Immature natural killer cell (primary cell): ENCODE measurements at regions not wholly inside any gene's neighbourhood (a gene's known extent, or its start where the extent isn't known, plus 50 kb on each side); places are given as distances from the start of the nearest gene placed in this dataset.
A peak's percentile ranks its signal among the peaks of the same experiment; 100 is the strongest.
"Not testable (repeated sequence)": the region's sequence is repeated elsewhere in the genome, so short reads cannot be mapped to it uniquely, and the experiment has no call there.

Experiments
- DNase-seq, 3 donors: peaks; one replicate each; pipeline ENCODE4 v3.0.0; 2022; ENCODE audit warnings: mixed read lengths in 1 of 3
- H3K27ac Mint-ChIP-seq, 6 donors: one replicate each; pipeline ENCODE4 v1.8.0; 2020; ENCODE audit warnings: mixed read lengths in 6 of 6, mild to moderate bottlenecking in 5 of 6, inconsistent platforms in 4 of 6, moderate library complexity in 3 of 6
- H3K27me3 Mint-ChIP-seq, 3 donors: one replicate each; pipeline ENCODE4 v1.8.0; 2020 to 2021; ENCODE audit warnings: low read depth in 3 of 3, mild to moderate bottlenecking in 3 of 3, mixed read lengths in 3 of 3, moderate library complexity in 3 of 3, inconsistent platforms in 1 of 3
- H3K36me3 Mint-ChIP-seq, 3 donors: one replicate each; pipeline ENCODE4 v1.8.0; 2020; ENCODE audit warnings: mixed read lengths in 3 of 3, inconsistent platforms in 2 of 3, mild to moderate bottlenecking in 2 of 3
- H3K4me1 Mint-ChIP-seq, 2 donors: one replicate each; pipeline ENCODE4 v1.8.0; 2020; ENCODE audit warnings: inconsistent platforms in 2 of 2, mild to moderate bottlenecking in 2 of 2, mixed read lengths in 2 of 2, moderate library complexity in 1 of 2
- H3K4me3 Mint-ChIP-seq, 5 donors: one replicate each; pipeline ENCODE4 v1.8.0; 2020; ENCODE audit warnings: mild to moderate bottlenecking in 5 of 5, mixed read lengths in 5 of 5, inconsistent platforms in 3 of 5, moderate library complexity in 3 of 5
- H3K9me3 Mint-ChIP-seq, 6 donors: one replicate each; pipeline ENCODE4 v1.8.0; 2020; ENCODE audit warnings: mild to moderate bottlenecking in 6 of 6, mixed read lengths in 6 of 6, inconsistent platforms in 4 of 6, moderate library complexity in 3 of 6

DNA sequence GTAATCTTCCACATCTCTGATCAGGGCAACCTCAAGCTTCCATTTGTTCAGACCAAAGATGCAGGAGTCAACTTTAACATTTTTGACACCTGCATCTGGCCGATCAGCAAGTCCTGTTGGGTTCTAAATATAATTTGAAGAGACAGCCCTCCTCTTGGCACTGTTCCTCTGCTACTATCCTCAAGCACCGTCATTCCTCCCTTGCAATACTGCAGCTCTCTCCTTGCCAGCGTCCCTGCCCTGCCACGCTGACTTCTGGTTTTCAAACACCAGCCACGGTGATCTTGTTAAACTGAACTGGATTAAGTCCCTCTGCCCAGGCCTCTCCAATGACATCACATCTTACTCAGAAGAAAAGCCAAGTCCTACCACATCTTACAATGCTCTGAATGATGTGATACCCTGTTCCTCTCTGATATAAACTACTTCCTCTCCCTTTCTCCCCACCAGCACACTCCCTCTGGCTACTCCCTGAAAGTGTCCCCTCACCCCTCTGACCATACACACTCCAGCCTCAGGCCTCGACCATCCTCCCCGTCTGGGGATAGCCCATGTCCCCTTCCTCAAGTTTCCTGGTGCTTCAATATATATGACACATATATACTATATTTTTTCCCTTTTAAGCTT is 310.8 kb upstream of the CHRNA7 start:
- H3K9me3 Mint-ChIP-seq, H3K36me3 Mint-ChIP-seq: not testable (repeated sequence)

DNA sequence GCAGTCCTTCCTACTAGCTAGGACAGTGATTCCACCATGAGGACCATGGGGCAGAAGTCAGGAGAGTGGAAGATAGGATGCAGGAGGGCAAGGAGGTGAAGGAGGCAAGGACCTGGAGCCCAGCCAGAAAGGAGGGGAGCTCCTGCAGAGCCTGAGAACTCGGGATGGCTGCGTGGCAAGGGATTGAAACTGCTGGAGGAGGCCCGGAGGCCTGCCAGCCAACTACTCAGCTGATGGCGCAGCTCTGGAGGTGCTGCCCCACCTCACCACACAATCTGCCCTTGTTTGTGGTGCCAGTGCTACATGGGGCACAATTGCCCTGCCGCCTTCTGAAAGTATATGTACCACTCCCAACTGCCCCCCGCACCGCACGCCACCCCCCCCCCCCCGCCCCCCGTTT is 307.3 kb upstream of the CHRNA7 start:
- H3K36me3 Mint-ChIP-seq, DNase-seq, H3K27ac Mint-ChIP-seq, H3K9me3 Mint-ChIP-seq, H3K4me3 Mint-ChIP-seq, H3K4me1 Mint-ChIP-seq: not testable (repeated sequence)
- peaks cover 0 to 12% (median 0%) of the 10 kb centered on the region in 3 donors for H3K27me3 Mint-ChIP-seq

More for the DNA sequence above, 310.8 kb upstream of the CHRNA7 start:
- not testable (repeated sequence) for H3K4me1 Mint-ChIP-seq, H3K27ac Mint-ChIP-seq, H3K27me3 Mint-ChIP-seq, DNase-seq, H3K4me3 Mint-ChIP-seq

DNA sequence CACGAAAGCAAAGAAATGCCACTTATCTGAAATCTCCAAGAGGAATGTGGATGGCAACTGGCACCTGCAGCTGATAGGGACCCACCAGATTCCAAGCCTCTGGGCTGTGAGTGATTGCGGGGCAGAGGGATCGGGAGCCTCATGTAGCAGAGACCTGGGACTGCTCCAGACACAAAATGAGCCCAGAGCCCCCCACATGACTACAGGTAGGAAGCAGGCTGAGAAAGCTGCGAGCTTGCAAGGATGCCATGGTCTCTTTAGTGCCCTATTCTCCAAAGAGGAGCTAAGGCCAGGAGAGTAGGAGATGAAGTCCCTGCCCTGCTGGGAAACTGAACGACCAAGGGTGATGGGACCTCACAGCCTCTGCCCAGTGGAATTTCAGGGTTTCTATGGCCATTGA is 305.4 kb upstream of the CHRNA7 start:
- not testable (repeated sequence) for H3K4me1 Mint-ChIP-seq, H3K27ac Mint-ChIP-seq, DNase-seq, H3K36me3 Mint-ChIP-seq, H3K4me3 Mint-ChIP-seq, H3K9me3 Mint-ChIP-seq
- H3K27me3 Mint-ChIP-seq, result peaks cover 0 to 12% (median 6%) of the 10 kb centered on the region in 3 donors

DNA sequence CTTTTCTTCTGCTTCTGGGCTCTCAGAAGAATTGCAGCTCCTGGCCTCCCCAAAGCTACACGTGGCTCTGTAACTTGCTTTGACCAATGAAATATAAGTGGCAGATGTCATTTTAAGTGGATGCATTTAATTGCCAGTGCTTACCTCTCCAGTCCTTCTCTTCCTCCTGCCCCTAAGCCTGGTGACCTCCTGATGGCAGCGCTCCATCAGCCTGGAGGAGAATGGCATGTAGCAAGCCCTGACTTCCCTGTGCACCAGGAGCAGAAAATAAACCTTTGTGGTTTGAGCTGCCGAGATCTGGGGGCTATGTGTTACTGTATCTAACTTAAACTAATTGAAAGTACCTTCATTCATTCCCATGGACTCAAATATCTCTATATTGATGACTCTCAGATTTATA is 304.7 kb upstream of the CHRNA7 start:
- H3K4me3 Mint-ChIP-seq, H3K36me3 Mint-ChIP-seq, H3K27ac Mint-ChIP-seq, DNase-seq, H3K4me1 Mint-ChIP-seq, H3K9me3 Mint-ChIP-seq: not testable (repeated sequence)
- peaks cover 0 to 12% (median 7%) of the 10 kb centered on the region in 3 donors for H3K27me3 Mint-ChIP-seq

DNA sequence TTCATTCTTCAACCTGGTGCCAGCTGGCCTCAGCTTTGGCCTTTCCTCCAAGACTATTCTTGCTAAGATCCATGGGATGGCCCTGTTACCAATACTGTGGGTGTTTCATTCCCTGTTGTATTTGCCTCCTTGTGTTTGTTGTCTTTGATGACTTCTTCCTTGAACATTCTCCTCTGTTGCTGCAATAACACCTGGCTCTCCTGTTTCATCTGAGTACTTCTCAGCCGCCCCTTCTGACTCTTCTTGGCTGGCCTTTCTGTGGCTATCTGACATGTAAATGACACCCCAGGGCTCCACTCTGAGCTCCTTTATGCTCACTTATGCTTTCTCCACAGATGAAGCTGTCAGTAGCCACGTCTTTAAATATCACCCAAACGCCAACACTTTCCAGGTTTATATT is 302.7 kb upstream of the CHRNA7 start:
- no peak for DNase-seq
- H3K27me3 Mint-ChIP-seq, result peaks cover 0 to 14% (median 7%) of the 10 kb centered on the region in 3 donors
- no peaks in the 10 kb centered on the region for H3K36me3 Mint-ChIP-seq
- no peak overlapping the region for H3K4me3 Mint-ChIP-seq
- no peak overlapping the region for H3K27ac Mint-ChIP-seq
- no peaks in the 10 kb centered on the region for H3K4me1 Mint-ChIP-seq
- H3K9me3 Mint-ChIP-seq, result no peaks in the 10 kb centered on the region

DNA sequence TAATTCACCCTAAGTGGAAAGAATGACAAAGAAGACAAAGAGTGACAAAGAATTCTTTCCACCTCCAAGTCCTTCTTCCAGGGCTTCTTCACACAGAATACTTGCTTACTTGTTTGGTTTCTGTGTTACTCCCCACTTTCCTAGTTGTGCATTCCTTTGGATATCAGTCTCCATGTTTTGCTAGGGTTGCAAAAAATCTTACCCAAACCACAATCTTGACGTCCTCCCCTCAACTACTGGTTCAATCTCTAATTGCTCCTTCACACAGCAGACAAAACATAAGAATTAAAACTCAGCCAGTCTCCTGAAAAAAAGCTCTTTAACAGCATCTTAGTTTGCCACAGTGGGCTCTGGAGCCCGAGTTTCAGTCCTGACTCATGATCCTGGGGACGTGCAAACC is 297.6 kb upstream of the CHRNA7 start:
- H3K27me3 Mint-ChIP-seq, result peaks cover 4 to 20% (median 7%) of the 10 kb centered on the region in 3 donors
- DNase-seq, result no peak
- H3K9me3 Mint-ChIP-seq, result peaks cover 0 to 8% (median 2%) of the 10 kb centered on the region in 6 donors
- no peak overlapping the region for H3K4me3 Mint-ChIP-seq
- no peaks in the 10 kb centered on the region for H3K36me3 Mint-ChIP-seq
- H3K27ac Mint-ChIP-seq, result no peak overlapping the region
- no peaks in the 10 kb centered on the region for H3K4me1 Mint-ChIP-seq

DNA sequence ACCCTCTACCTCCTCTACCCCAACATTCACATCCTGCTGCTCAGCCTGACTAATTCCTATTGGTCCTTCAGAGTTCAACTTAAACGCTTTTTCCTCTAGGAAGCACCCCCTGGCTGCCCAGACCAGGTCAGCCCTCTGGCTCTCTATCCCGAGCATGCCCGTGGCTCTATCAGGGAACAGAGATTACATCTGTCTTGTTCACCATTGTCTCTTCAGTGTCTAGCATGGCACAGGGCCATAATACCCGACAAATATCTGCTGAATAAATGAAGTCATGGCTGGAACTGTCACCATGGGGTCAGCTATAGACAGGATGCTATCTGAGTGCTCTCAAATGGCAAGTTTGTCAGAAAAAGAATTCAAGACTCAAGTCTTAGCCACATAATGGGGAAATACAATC is 296.9 kb upstream of the CHRNA7 start:
- Mint-ChIP-seq H3K4me1 (no peaks in the 10 kb centered on the region), H3K9me3 (peaks cover 0 to 8% (median 2%) of the 10 kb centered on the region in 6 donors), H3K27me3 (peaks cover 4 to 24% (median 6%) of the 10 kb centered on the region in 3 donors), H3K36me3 (no peaks in the 10 kb centered on the region), H3K27ac (no peak overlapping the region), H3K4me3 (no peak overlapping the region)
- no peak for DNase-seq

DNA sequence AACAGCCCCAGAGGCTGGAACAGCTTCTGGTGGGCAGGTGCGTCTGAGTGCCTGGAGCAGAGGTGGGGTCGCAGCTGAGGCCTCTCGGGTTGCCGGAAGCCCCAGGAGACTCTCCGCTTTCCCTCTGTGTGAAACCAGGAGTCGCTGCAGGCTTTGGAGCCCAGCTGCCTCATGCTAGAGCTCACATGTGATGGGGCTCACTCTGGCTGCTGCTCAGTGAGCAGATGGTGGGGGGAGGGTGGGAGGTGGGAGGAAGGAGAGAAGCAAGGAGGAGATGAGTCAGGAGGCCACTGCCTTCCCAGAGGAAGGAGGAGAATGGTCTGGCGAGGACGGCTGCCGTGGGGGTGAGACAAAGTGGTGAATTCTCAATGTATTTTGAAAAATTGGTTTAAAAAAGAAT is 290.1 kb upstream of the CHRNA7 start:
- Mint-ChIP-seq H3K4me1 (no peaks in the 10 kb centered on the region), H3K27ac (no peak overlapping the region), H3K27me3 (peaks cover 4 to 11% (median 6%) of the 10 kb centered on the region in 3 donors), H3K36me3 (peaks cover 0 to 11% (median 8%) of the 10 kb centered on the region in 3 donors), H3K4me3 (no peak overlapping the region), H3K9me3 (peaks cover 10 to 32% (median 19%) of the 10 kb centered on the region in 6 donors)
- no peak for DNase-seq

DNA sequence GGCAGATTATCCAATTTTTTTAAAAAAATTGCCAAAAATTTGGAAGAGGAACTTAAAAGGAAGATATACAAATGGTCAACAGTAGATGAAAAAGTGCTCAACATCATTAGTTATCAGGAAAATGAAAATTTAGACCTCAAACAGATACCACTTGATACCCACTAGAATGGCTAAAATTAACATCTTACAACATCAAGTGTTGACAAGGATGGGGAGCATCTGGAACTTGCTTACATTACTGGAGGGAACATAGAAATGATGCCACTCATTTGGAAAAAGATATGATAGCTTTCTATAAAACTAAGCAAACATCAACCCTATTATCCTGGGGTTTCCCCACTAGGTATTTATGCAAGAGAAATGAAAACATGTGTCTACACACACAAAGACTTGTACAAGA is 284.5 kb upstream of the CHRNA7 start:
- Mint-ChIP-seq H3K4me1 (no peaks in the 10 kb centered on the region), H3K4me3 (no peak overlapping the region), H3K9me3 (peaks cover 10 to 22% (median 16%) of the 10 kb centered on the region in 6 donors), H3K27ac (no peak overlapping the region), H3K27me3 (peaks cover 3 to 7% (median 4%) of the 10 kb centered on the region in 3 donors), H3K36me3 (peaks cover 0 to 8% (median 7%) of the 10 kb centered on the region in 3 donors)
- DNase-seq, result no peak

DNA sequence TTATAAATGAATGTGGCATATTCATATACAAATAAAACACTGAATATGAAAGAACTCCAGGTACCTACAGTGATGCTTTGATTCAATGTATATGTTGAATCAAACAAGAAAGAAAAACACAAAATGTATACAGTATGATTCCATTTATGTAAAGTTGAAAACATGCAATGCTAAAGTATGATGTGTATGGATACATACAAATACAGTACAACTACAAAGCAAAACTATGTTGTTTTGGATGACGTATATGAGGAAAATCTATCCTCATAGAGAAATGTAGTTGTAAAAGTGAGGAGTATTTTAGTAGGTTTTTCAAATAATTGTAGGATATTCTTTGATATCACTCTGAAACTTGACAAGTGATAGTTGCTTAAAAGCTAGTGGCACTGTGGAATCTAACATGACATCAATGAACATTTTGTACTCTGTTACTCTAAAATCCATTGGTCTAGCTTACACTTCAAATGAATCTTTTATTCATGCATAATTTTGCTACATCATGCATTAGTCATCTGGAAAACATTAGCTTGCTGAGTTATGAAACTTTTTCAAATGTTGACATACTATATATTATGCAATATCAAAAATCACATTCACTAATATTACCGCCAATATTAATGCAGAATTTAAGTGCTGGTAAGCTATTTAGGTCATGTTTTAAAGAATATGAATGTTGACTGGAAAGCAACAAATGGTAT is 278.1 kb upstream of the CHRNA7 start:
- H3K36me3 Mint-ChIP-seq, result no peaks in the 10 kb centered on the region
- H3K9me3 Mint-ChIP-seq, result peaks cover 0 to 2% (median 0%) of the 10 kb centered on the region in 6 donors
- DNase-seq, result no peak
- H3K27me3 Mint-ChIP-seq, result peaks cover 0 to 12% (median 5%) of the 10 kb centered on the region in 3 donors
- no peaks in the 10 kb centered on the region for H3K4me1 Mint-ChIP-seq
- H3K27ac Mint-ChIP-seq, result no peak overlapping the region
- H3K4me3 Mint-ChIP-seq, result no peak overlapping the region

DNA sequence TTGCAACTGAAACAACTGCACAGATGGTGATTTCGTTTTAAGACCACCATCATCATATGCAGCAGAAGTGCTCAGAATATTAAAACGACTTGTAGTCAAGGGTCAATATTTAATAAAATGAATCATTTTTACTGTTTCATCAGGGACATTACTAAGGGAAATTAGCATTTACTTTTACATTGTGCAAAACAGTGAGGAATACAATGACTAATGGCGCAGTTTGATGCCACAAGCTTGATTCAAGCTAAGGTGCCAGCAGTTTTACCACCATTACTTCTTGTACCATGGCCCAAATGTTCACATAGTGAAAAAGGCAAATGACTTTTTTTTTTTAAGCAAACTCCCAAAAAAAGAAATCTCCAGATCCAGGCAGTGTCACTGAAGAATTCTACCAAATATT is 277.4 kb upstream of the CHRNA7 start:
- no peak overlapping the region for H3K4me3 Mint-ChIP-seq
- no peak for DNase-seq
- H3K27ac Mint-ChIP-seq, result no peak overlapping the region
- no peaks in the 10 kb centered on the region for H3K36me3 Mint-ChIP-seq
- peaks cover 0 to 2% (median 0%) of the 10 kb centered on the region in 6 donors for H3K9me3 Mint-ChIP-seq
- H3K27me3 Mint-ChIP-seq, result peaks cover 0 to 12% (median 5%) of the 10 kb centered on the region in 3 donors
- H3K4me1 Mint-ChIP-seq, result peaks cover 0 to 5% of the 10 kb centered on the region in 2 donors

DNA sequence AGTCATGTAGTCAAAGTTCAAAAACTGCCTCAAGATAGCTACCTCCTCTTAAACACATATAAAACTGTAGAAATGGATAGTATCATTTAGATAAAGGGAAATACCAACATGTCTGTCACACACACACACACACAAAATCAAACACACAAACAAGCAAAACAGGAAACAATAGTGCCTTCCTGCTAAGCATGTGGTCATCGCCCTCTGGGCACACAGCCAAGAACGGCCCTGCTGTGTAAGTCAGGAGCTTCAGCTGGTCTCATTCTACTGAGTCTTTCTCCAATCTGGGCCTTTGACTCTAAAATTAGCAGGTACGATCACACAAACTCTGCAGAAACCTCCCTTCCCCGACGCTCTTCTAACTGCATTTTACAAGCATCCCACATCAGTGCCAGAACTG is 272.2 kb upstream of the CHRNA7 start:
- Mint-ChIP-seq H3K27me3 (peaks cover 7 to 16% (median 7%) of the 10 kb centered on the region in 3 donors), H3K9me3 (peaks cover 0 to 2% (median 0%) of the 10 kb centered on the region in 6 donors), H3K36me3 (no peaks in the 10 kb centered on the region), H3K4me3 (peak overlapping the region in 1 of 5 donors; percentile 0), H3K4me1 (peaks cover 5 to 12% of the 10 kb centered on the region in 2 donors), H3K27ac (no peak overlapping the region)
- peak in 2 of 3 donors; percentile 5 to 16 for DNase-seq

DNA sequence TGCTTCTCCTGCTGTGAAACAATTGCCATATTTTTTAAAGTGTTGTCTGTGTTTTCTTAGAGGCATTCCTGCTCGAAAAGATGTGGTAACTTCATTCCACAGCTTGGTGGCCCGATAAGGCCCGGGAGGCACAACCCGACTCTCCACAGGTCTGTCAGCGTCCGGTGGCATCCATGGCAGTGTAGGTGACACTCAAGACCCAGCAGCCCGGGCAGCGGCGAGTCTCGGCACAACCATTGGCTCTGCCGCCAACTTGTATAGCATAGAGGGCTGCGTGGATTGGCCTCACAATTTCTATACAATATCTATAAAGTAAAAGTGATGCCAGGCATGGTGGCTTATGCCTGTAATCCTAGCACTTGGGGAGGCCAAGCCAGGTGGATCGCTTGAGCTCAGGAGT is 262.3 kb upstream of the CHRNA7 start:
- DNase-seq, result no peak
- H3K9me3 Mint-ChIP-seq, result peaks cover 0 to 1% (median 0%) of the 10 kb centered on the region in 6 donors
- H3K27me3 Mint-ChIP-seq, result peaks cover 2 to 8% (median 6%) of the 10 kb centered on the region in 3 donors
- no peak overlapping the region for H3K4me3 Mint-ChIP-seq
- no peaks in the 10 kb centered on the region for H3K36me3 Mint-ChIP-seq
- H3K4me1 Mint-ChIP-seq, result no peaks in the 10 kb centered on the region
- no peak overlapping the region for H3K27ac Mint-ChIP-seq

DNA sequence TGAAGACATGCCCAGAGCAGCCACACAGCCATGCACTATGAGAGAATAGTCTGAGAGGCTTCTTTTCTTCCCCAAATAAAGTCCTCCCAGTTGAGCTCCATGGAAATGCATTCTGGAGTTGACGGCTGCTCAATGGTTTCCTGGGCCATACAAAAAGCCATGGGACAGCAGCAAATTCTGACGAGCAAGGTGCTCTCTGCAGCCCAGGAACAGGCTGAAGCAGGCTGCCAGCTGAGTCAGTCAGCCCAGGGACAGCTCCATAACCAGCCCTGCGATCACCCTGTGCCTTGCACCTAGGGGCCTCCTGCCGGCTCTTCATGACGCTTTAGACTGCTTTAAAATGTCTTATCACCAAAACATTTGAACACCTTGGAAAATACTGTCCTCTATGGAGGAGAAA is 256.3 kb upstream of the CHRNA7 start:
- Mint-ChIP-seq H3K4me3 (no peak overlapping the region), H3K27ac (no peak overlapping the region), H3K4me1 (no peaks in the 10 kb centered on the region), H3K27me3 (peaks cover 3 to 10% (median 8%) of the 10 kb centered on the region in 3 donors), H3K9me3 (no peaks in the 10 kb centered on the region), H3K36me3 (no peaks in the 10 kb centered on the region)
- DNase-seq, result no peak
